Sigmoid colon (tissue), 6 donors: ENCODE measurements at regions not wholly inside any gene's neighbourhood (a gene's known extent, or its start where the extent isn't known, plus 50 kb on each side); places are given as distances from the start of the nearest gene placed in this dataset.

Experiments
- DNase-seq: peaks from one replicate; pipeline ENCODE4 v3.0.0-alpha.2; 2019
- H3K27ac ChIP-seq, 4 donors: fragments of 200-600 bp; sonication (generic); one replicate each; pipeline ENCODE4 v1.5.1; 2016 to 2019; ENCODE audit warnings: mild to moderate bottlenecking in 1 of 4
- H3K27me3 ChIP-seq, 3 donors: fragments of 200-600 bp; sonication (generic); one replicate each; pipeline ENCODE4 v1.5.1; 2019; ENCODE audit warnings: mild to moderate bottlenecking in 1 of 3
- H3K36me3 ChIP-seq, 4 donors: fragments of 200-600 bp; sonication (generic); one replicate each; pipeline ENCODE4 v1.5.1; 2016 to 2019
- H3K4me1 ChIP-seq, 4 donors: fragments of 200-600 bp; sonication (generic); one replicate each; pipeline ENCODE4 v1.5.1; 2017 to 2019
- H3K4me3 ChIP-seq, 4 donors: fragments of 200-600 bp; sonication (generic); one replicate each; pipeline ENCODE4 v1.5.1; 2017 to 2019; ENCODE audit warnings: mild to moderate bottlenecking in 2 of 4, moderate library complexity in 1 of 4
- H3K9me3 ChIP-seq, 4 donors: fragments of 200-600 bp in 3 of 4; sonication (generic) in 3 of 4; one replicate each; pipeline versions ENCODE4 v1.5.1 to v1.6.1; 2013 to 2019
- EP300 ChIP-seq, 4 donors: sonication (generic); formaldehyde crosslinking; IDR thresholded peaks; one replicate each; pipeline ENCODE4 v1.6.1; 2017; ENCODE audit warnings: antibody characterized with exemption in 4 of 4
- POLR2A ChIP-seq, 2 donors: fragments of 450-650 bp; IDR thresholded peaks; one replicate each; pipeline ENCODE4 v1.6.1; 2016; ENCODE audit warnings: antibody characterized with exemption in 2 of 2, mild to moderate bottlenecking in 2 of 2, moderate library complexity in 2 of 2
- POLR2AphosphoS5 ChIP-seq, 4 donors: sonication (generic); formaldehyde crosslinking; IDR thresholded peaks; one replicate each; pipeline ENCODE4 v1.6.1; 2017; ENCODE audit warnings: antibody characterized with exemption in 4 of 4
- WGBS, 2 donors: extraction: QIAGEN DNeasy Blood & Tissue Kit; methylation state at CpG; one replicate each; pipeline ENCODE4 v1.1.7; 2013; 5-methylcytosine and 5-hydroxymethylcytosine counted together
- intact Hi-C: fragments of 100-400 bp; cut with DNase I; formaldehyde crosslinking; loops from one replicate; pipeline ENCODE4 v1.15.1; 2023
- TF ChIP-seq, protein P1 (sequence below), 4 experiments: fragments of 450-650 bp in 3 of 4; fragments of 200-600 bp in 1 of 4; IDR thresholded peaks; one replicate each; pipeline ENCODE4 v1.5.1; 2016 to 2019; ENCODE audit warnings: antibody characterized with exemption in 4 of 4, mild to moderate bottlenecking in 3 of 4, moderate library complexity in 2 of 4
- donor health status: healthy with polysubstance abuse.
- donor health status: healthy.

DNA sequence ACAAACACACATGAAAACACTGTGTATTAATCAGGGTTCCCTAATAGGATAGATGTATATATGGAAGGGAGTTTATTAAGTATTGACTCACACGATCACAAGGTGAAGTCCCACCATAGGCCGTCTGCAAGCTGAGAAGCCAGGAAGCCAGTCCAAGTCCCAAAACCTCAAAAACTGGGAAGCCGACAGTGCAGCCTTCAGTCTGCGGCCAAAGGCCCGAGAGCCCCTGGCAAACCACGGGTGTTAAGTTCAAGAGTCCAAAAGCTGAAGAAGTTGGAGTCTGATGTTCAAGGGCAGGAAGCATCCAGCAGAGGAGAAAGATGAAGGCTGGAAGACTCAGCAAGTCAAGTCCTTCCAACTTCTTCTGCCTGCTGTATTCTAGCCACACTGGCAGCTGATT lies 1085.0 kb upstream of the TMEM132C start:
- TF ChIP-seq POLR2AphosphoS5 (IDR thresholded peaks at IDR 0.05) (no peak), EP300 (IDR thresholded peaks at IDR 0.05) (no peak), POLR2A (IDR thresholded peaks at IDR 0.05) (no peak)
- TF ChIP-seq, protein P1, sequence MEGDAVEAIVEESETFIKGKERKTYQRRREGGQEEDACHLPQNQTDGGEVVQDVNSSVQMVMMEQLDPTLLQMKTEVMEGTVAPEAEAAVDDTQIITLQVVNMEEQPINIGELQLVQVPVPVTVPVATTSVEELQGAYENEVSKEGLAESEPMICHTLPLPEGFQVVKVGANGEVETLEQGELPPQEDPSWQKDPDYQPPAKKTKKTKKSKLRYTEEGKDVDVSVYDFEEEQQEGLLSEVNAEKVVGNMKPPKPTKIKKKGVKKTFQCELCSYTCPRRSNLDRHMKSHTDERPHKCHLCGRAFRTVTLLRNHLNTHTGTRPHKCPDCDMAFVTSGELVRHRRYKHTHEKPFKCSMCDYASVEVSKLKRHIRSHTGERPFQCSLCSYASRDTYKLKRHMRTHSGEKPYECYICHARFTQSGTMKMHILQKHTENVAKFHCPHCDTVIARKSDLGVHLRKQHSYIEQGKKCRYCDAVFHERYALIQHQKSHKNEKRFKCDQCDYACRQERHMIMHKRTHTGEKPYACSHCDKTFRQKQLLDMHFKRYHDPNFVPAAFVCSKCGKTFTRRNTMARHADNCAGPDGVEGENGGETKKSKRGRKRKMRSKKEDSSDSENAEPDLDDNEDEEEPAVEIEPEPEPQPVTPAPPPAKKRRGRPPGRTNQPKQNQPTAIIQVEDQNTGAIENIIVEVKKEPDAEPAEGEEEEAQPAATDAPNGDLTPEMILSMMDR (IDR thresholded peaks at IDR 0.05): no peak
- peaks cover 0 to 2% (median under 1%) of the 10 kb centered on the region in 4 donors for H3K9me3 ChIP-seq
- DNase-seq: no peak
- H3K27ac ChIP-seq: no peak overlapping the region
- H3K4me3 ChIP-seq: no peak overlapping the region
- H3K27me3 ChIP-seq: no peaks in the 10 kb centered on the region
- H3K4me1 ChIP-seq: no peaks in the 10 kb centered on the region
- H3K36me3 ChIP-seq: no peaks in the 10 kb centered on the region
- intact Hi-C loops: no loop called here
- 93% methylated on average over 6 of the region's 6 CpGs for WGBS, 2 donors

DNA sequence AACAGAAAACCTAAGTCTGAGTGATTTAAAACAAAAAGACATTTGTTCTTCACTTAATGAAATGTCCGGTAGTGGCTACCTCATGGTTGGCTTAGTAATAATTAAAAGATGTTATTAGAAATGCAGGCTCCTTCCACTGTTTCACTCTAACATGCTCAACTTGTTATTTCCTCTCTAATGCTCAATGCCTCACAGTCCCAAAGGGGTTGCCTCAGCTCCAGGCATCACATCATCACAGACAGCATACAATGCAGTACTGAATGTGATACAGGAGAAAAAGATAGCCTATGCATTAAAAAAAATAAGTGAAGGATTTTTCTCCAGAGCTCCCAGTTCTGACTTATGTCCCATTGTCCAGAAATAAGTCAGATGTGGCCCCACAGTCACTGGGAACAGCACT lies 1077.0 kb upstream of the TMEM132C start:
- H3K27ac ChIP-seq: no peak overlapping the region
- no peak for DNase-seq
- H3K9me3 ChIP-seq: peaks cover 0 to 2% (median 0%) of the 10 kb centered on the region in 4 donors
- H3K4me3 ChIP-seq: no peak overlapping the region
- H3K36me3 ChIP-seq: no peaks in the 10 kb centered on the region
- TF ChIP-seq, protein P1 (IDR thresholded peaks at IDR 0.05): no peak
- TF ChIP-seq POLR2AphosphoS5 (IDR thresholded peaks at IDR 0.05) (no peak), EP300 (IDR thresholded peaks at IDR 0.05) (no peak), POLR2A (IDR thresholded peaks at IDR 0.05) (no peak)
- intact Hi-C loops: no loop called here
- H3K4me1 ChIP-seq: no peaks in the 10 kb centered on the region
- no peaks in the 10 kb centered on the region for H3K27me3 ChIP-seq
- 89 to 94% methylated on average over 1 of the region's 1 CpG for WGBS, 2 donors

DNA sequence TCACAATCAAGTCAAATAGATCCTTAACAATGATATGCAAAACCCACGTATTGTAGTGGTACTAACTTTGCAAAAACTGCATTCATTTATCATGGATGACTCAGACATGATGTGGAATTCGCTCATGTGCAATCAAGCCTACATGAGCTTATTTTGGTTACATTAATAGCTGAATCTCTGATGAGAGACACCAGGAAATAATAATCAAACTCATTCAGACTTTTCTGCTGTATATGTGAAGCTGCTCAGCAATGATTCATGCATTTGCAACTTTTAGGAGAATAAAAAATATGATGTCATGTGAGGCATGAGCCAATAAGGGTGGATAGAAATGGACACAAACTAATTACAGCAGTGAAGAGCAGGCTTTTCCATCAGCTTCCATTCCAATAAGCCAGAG lies 1075.8 kb upstream of the TMEM132C start:
- DNase-seq: no peak
- Histone ChIP-seq H3K27ac (no peak overlapping the region), H3K4me3 (no peak overlapping the region), H3K36me3 (no peaks in the 10 kb centered on the region), H3K27me3 (no peaks in the 10 kb centered on the region), H3K4me1 (no peaks in the 10 kb centered on the region), H3K9me3 (peaks cover 0 to 2% (median 0%) of the 10 kb centered on the region in 4 donors)
- TF ChIP-seq POLR2AphosphoS5 (IDR thresholded peaks at IDR 0.05): no peak
- no peak for TF ChIP-seq EP300 (IDR thresholded peaks at IDR 0.05)
- TF ChIP-seq, protein P1 (IDR thresholded peaks at IDR 0.05): no peak
- no peak for TF ChIP-seq POLR2A (IDR thresholded peaks at IDR 0.05)
- 58 to 79% methylated on average over 2 of the region's 2 CpGs for WGBS, 2 donors
- intact Hi-C loops: no loop called here

DNA sequence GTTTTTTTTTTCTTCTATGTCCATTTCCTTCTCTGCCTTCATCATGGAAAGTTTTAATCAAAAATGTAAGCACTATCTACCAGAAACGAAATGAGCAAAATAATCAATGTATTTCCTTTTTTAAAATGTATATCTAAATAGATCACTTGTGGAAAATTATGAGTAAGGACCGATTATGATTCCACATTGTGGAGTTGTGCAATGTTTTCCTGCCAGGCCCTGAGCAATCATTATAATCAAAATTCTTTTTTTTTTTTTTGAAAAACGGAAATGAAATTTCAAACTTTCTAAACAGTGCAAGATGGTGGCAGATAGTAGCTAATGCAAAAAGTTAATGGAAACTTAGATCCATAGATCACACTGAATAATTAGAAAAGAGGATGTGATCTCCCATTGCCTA lies 1074.6 kb upstream of the TMEM132C start:
- 53 to 57% methylated on average over 3 of the region's 3 CpGs for WGBS, 2 donors
- Histone ChIP-seq H3K27ac (no peak overlapping the region), H3K36me3 (no peaks in the 10 kb centered on the region), H3K9me3 (peaks cover 0 to 2% (median 0%) of the 10 kb centered on the region in 4 donors), H3K4me1 (no peaks in the 10 kb centered on the region), H3K27me3 (no peaks in the 10 kb centered on the region), H3K4me3 (no peak overlapping the region)
- intact Hi-C loops: no loop called here
- no peak for DNase-seq
- no peak for TF ChIP-seq POLR2A (IDR thresholded peaks at IDR 0.05)
- no peak for TF ChIP-seq EP300 (IDR thresholded peaks at IDR 0.05)
- TF ChIP-seq, protein P1 (IDR thresholded peaks at IDR 0.05): no peak
- TF ChIP-seq POLR2AphosphoS5 (IDR thresholded peaks at IDR 0.05): no peak

DNA sequence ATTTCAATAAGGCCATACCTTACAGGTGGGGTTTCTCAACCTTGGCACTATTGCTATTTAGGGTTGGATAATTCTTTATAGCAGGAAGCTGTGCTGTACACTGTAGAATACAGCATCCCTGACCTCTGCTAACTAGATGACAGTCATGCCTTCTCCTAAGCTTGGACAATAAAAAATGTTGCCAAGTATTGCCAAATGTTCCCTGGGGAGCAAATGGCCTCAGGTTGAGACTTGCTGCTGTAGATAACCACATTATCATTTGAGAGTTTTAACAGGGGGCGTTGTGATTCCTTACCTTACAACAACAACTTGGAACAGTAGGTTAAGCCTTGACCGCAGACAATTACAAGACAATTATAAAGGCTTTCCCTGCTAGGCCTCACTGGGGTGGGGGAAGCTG lies 1073.6 kb upstream of the TMEM132C start:
- H3K4me3 ChIP-seq: no peak overlapping the region
- H3K36me3 ChIP-seq: no peaks in the 10 kb centered on the region
- DNase-seq: no peak
- no peaks in the 10 kb centered on the region for H3K4me1 ChIP-seq
- no peak overlapping the region for H3K27ac ChIP-seq
- no peak for TF ChIP-seq EP300 (IDR thresholded peaks at IDR 0.05)
- TF ChIP-seq POLR2A (IDR thresholded peaks at IDR 0.05): no peak
- no peak for TF ChIP-seq POLR2AphosphoS5 (IDR thresholded peaks at IDR 0.05)
- TF ChIP-seq, protein P1 (IDR thresholded peaks at IDR 0.05): no peak
- no peaks in the 10 kb centered on the region for H3K27me3 ChIP-seq
- intact Hi-C loops: no loop called here
- H3K9me3 ChIP-seq: peaks cover 0 to 2% (median 0%) of the 10 kb centered on the region in 4 donors
- 90 to 92% methylated on average over 2 of the region's 2 CpGs for WGBS, 2 donors
